Panc1 (cell line): ENCODE measurements at regions not wholly inside any gene's neighbourhood (a gene's known extent, or its start where the extent isn't known, plus 50 kb on each side); places are given as distances from the start of the nearest gene placed in this dataset.

Source experiments
- ATAC-seq: fragments of 200-7000 bp; cut with Tn5 transposase; 2 replicates; pipeline ENCODE4 v1.9.1; 2020; ENCODE audit warnings: mild to moderate bottlenecking, moderate library complexity
- BruUV-seq: library from RNA; stranded (reverse); fragments of 400-500 nt; replicated peaks from 2 replicates; lab custom pipeline; 2021; lab: Mats Ljungman, UMichigan
- CTCF ChIA-PET: fragments of 300-600 bp; sonication (Branson Sonifier 250); formaldehyde crosslinking; loops from one replicate; lab custom pipeline; 2022; ENCODE audit warnings: antibody characterized with exemption; lab: Charles Lee
- POLR2A ChIA-PET: fragments of 300-600 bp; sonication (Branson Sonifier 250); formaldehyde crosslinking; loops from one replicate; lab custom pipeline; 2022; ENCODE audit warnings: antibody characterized with exemption; lab: Charles Lee
- DNase-seq: peaks from one replicate; pipeline ENCODE4 v3.0.0-alpha.2; 2010; ENCODE audit warnings: low read depth, low spot score
- H3K27ac ChIP-seq: 2 replicates; pipeline ENCODE4 v1.5.1; 2011; ENCODE audit warnings: mild to moderate bottlenecking, low read length, inconsistent platforms
- H3K27me3 ChIP-seq: fragments of 200-500 bp; sonication (Bioruptor generic); 2 replicates; pipeline ENCODE4 v1.6.0; 2014; ENCODE audit warnings: low read length, inconsistent platforms; ENCODE audit not compliant: control insufficient read depth, insufficient read depth
- H3K36me3 ChIP-seq: fragments of 200-500 bp; sonication (Bioruptor generic); 2 replicates; pipeline ENCODE4 v1.5.1; 2014; ENCODE audit warnings: inconsistent platforms, mild to moderate bottlenecking, low read length, moderate library complexity; ENCODE audit not compliant: control insufficient read depth, insufficient read depth
- H3K4me1 ChIP-seq: 2 replicates; pipeline ENCODE4 v1.5.1; 2011; ENCODE audit warnings: inconsistent platforms, mild to moderate bottlenecking, low read length, moderate library complexity; ENCODE audit not compliant: control insufficient read depth, insufficient read depth
- H3K4me3 ChIP-seq, 2 experiments: 2 replicates each; pipeline ENCODE4 v1.5.1; 2011 to 2012; ENCODE audit warnings: low read depth in 2 of 2, low read length in 2 of 2, mild to moderate bottlenecking in 2 of 2, inconsistent platforms in 1 of 2, moderate library complexity in 1 of 2
- H3K9me3 ChIP-seq: fragments of 200-500 bp; sonication (Bioruptor generic); 2 replicates; pipeline ENCODE4 v1.5.1; 2014; ENCODE audit warnings: low read depth, mild to moderate bottlenecking, inconsistent platforms, low read length, moderate library complexity; ENCODE audit not compliant: control insufficient read depth, insufficient read depth
- POLR2AphosphoS5 ChIP-seq: IDR thresholded peaks from 2 replicates; pipeline ENCODE4 v1.6.1; 2012; ENCODE audit warnings: mild to moderate bottlenecking, low read depth, low read length, moderate library complexity
- SIN3A ChIP-seq: IDR thresholded peaks from 2 replicates; pipeline ENCODE4 v1.6.1; 2012; ENCODE audit warnings: low read depth, mild to moderate bottlenecking, low read length, moderate library complexity, borderline replicate concordance; ENCODE audit not compliant: insufficient read depth
- TCF7L2 ChIP-seq: IDR thresholded peaks from 2 replicates; pipeline ENCODE4 v1.6.1; 2011; ENCODE audit warnings: mild to moderate bottlenecking, low read depth, low read length, inconsistent platforms
- in situ Hi-C: cut with HindIII; loops from 2 replicates; pipeline ENCODE4 v1.10.0; 2016; ENCODE audit warnings: low sequenced_read_pairs, low pct_unique_long_range_greater_than_20kb
- intact Hi-C: fragments of 100-400 bp; cut with micrococcal nuclease; formaldehyde crosslinking; loops from one replicate; pipeline ENCODE4 v1.10.0; 2022; ENCODE audit not compliant: unreplicated experiment
- TF ChIP-seq, protein P1 (sequence below), 2 experiments: IDR thresholded peaks; 2 replicates each; pipeline ENCODE4 v1.6.1; 2011 to 2012; ENCODE audit warnings: low read depth in 2 of 2, control low read depth in 1 of 2, low read length in 1 of 2, mild to moderate bottlenecking in 1 of 2, moderate library complexity in 1 of 2; ENCODE audit not compliant: insufficient read depth in 1 of 2
- TF ChIP-seq, protein P2 (sequence below): fragments of 450-650 bp; IDR thresholded peaks from 2 replicates; pipeline ENCODE4 v1.5.1; 2017; ENCODE audit warnings: mild to moderate bottlenecking

DNA sequence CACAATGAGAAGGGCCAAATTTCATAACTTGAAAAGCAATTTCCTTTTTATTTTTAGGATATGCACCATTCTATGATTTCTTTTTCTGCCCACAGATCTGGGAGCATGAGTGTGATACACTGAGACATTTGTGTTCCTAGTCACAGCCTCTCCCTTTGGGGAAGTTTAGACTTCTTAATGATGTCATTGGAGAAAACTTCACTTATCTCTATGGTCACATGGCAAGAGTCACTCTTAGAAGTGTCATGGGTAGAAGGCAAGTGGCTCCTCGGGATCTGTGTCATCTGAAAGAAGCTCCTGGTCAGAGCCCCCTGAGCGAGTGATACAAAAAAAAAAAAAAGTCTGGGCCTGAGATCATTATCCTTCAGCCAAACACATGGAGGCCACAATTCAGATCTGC lies 62.5 kb upstream of the LGALSL start:
- in situ Hi-C loops (no loop called here), intact Hi-C loops (no loop called here)
- ChIA-PET POLR2A (no interaction called here), CTCF (no interaction called here)
- ATAC-seq (no peak), DNase-seq (no peak)
- peaks cover 7% of the 10 kb centered on the region; the same call in 1 of the 2 replicates for H3K9me3 ChIP-seq
- H3K27me3 ChIP-seq: peaks cover 11% of the 10 kb centered on the region
- no TSS peak for BruUV-seq
- no peaks in the 10 kb centered on the region for H3K4me1 ChIP-seq
- H3K36me3 ChIP-seq: no peaks in the 10 kb centered on the region
- H3K27ac ChIP-seq: no peak overlapping the region
- TF ChIP-seq, protein P1, sequence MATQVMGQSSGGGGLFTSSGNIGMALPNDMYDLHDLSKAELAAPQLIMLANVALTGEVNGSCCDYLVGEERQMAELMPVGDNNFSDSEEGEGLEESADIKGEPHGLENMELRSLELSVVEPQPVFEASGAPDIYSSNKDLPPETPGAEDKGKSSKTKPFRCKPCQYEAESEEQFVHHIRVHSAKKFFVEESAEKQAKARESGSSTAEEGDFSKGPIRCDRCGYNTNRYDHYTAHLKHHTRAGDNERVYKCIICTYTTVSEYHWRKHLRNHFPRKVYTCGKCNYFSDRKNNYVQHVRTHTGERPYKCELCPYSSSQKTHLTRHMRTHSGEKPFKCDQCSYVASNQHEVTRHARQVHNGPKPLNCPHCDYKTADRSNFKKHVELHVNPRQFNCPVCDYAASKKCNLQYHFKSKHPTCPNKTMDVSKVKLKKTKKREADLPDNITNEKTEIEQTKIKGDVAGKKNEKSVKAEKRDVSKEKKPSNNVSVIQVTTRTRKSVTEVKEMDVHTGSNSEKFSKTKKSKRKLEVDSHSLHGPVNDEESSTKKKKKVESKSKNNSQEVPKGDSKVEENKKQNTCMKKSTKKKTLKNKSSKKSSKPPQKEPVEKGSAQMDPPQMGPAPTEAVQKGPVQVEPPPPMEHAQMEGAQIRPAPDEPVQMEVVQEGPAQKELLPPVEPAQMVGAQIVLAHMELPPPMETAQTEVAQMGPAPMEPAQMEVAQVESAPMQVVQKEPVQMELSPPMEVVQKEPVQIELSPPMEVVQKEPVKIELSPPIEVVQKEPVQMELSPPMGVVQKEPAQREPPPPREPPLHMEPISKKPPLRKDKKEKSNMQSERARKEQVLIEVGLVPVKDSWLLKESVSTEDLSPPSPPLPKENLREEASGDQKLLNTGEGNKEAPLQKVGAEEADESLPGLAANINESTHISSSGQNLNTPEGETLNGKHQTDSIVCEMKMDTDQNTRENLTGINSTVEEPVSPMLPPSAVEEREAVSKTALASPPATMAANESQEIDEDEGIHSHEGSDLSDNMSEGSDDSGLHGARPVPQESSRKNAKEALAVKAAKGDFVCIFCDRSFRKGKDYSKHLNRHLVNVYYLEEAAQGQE (IDR thresholded peaks at IDR 0.05; ENCODE audit: insufficient read depth in 1 of 2, low read depth in 2 of 2, low read length in 1 of 2): no peak
- TF ChIP-seq POLR2AphosphoS5 (no peak), SIN3A (no peak), TCF7L2 (no peak)
- TF ChIP-seq, protein P2, sequence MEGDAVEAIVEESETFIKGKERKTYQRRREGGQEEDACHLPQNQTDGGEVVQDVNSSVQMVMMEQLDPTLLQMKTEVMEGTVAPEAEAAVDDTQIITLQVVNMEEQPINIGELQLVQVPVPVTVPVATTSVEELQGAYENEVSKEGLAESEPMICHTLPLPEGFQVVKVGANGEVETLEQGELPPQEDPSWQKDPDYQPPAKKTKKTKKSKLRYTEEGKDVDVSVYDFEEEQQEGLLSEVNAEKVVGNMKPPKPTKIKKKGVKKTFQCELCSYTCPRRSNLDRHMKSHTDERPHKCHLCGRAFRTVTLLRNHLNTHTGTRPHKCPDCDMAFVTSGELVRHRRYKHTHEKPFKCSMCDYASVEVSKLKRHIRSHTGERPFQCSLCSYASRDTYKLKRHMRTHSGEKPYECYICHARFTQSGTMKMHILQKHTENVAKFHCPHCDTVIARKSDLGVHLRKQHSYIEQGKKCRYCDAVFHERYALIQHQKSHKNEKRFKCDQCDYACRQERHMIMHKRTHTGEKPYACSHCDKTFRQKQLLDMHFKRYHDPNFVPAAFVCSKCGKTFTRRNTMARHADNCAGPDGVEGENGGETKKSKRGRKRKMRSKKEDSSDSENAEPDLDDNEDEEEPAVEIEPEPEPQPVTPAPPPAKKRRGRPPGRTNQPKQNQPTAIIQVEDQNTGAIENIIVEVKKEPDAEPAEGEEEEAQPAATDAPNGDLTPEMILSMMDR: no peak
- no peak overlapping the region for H3K4me3 ChIP-seq

DNA sequence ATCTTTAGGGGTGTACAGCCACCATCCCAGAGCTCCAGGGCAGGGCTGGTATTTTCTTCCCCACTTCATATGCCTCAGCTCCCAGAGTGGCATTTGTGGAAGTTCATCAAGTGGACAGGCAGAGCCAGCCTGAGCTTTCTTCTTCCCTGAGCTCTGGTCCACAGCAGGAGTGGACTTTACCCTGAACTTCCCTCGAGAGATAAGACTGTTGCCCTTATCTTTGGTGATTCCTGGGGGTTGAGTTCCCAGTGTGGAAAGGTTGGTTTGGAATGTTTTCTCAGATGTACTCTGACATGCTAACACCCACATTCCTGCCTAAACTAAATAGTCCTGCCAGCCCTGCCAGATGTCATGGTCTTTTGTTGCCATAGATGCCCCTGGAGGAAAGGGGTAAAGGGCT lies 62.0 kb upstream of the LGALSL start:
- no peak for ATAC-seq
- Histone ChIP-seq H3K4me1 (no peaks in the 10 kb centered on the region), H3K27ac (no peak overlapping the region), H3K9me3 (peaks cover 7% of the 10 kb centered on the region; the same call in 1 of the 2 replicates), H3K4me3 (no peak overlapping the region), H3K27me3 (peaks cover 11% of the 10 kb centered on the region), H3K36me3 (no peaks in the 10 kb centered on the region)
- BruUV-seq: no TSS peak
- ChIA-PET POLR2A (no interaction called here), CTCF (no interaction called here)
- TF ChIP-seq, protein P1 (IDR thresholded peaks at IDR 0.05; ENCODE audit: insufficient read depth in 1 of 2, low read depth in 2 of 2, low read length in 1 of 2): no peak
- no peak for TF ChIP-seq SIN3A
- TF ChIP-seq, protein P2: no peak
- intact Hi-C loops: no loop called here
- no peak for DNase-seq
- in situ Hi-C loops: no loop called here
